B cell (primary cell): ENCODE measurements at regions not wholly inside any gene's neighbourhood (a gene's known extent, or its start where the extent isn't known, plus 50 kb on each side); places are given as distances from the start of the nearest gene placed in this dataset.

ENCODE experiments used
- EZH2 ChIP-seq: IDR thresholded peaks from 2 replicates; pipeline ENCODE4 v1.6.1; 2012; ENCODE audit warnings: borderline replicate concordance, low read depth, mild to moderate bottlenecking, moderate library complexity, low read length; ENCODE audit not compliant: insufficient read depth, poor library complexity, severe bottlenecking
- TF ChIP-seq, protein P1 (sequence below): fragments of 200-600 bp; IDR thresholded peaks from one replicate; pipeline ENCODE4 v1.8.0; 2022; ENCODE audit warnings: antibody characterized with exemption, mild to moderate bottlenecking

- TF ChIP-seq, protein P1, sequence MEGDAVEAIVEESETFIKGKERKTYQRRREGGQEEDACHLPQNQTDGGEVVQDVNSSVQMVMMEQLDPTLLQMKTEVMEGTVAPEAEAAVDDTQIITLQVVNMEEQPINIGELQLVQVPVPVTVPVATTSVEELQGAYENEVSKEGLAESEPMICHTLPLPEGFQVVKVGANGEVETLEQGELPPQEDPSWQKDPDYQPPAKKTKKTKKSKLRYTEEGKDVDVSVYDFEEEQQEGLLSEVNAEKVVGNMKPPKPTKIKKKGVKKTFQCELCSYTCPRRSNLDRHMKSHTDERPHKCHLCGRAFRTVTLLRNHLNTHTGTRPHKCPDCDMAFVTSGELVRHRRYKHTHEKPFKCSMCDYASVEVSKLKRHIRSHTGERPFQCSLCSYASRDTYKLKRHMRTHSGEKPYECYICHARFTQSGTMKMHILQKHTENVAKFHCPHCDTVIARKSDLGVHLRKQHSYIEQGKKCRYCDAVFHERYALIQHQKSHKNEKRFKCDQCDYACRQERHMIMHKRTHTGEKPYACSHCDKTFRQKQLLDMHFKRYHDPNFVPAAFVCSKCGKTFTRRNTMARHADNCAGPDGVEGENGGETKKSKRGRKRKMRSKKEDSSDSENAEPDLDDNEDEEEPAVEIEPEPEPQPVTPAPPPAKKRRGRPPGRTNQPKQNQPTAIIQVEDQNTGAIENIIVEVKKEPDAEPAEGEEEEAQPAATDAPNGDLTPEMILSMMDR: no peak
- no peak for TF ChIP-seq EZH2
Measured at GRCh38 chr18:64639536-64639935, 490.6 kb upstream of the LINC00305 start.
